Type B pancreatic cell (in vitro differentiated cells): ENCODE measurements at regions not wholly inside any gene's neighbourhood (a gene's known extent, or its start where the extent isn't known, plus 50 kb on each side); places are given as distances from the start of the nearest gene placed in this dataset.

Experiments
- DNase-seq: peaks from one replicate; pipeline ENCODE4 v3.0.0; 2021; ENCODE audit warnings: mixed read lengths; ENCODE audit not compliant: unreplicated experiment; ENCODE audit errors: extremely low spot score
- H3K27ac Mint-ChIP-seq: 2 replicates; pipeline ENCODE4 v1.8.0; 2021; ENCODE audit warnings: mild to moderate bottlenecking, mixed read lengths
- H3K27me3 Mint-ChIP-seq: 2 replicates; pipeline ENCODE4 v1.8.0; 2021; ENCODE audit warnings: mixed read lengths
- H3K36me3 Mint-ChIP-seq: 2 replicates; pipeline ENCODE4 v1.8.0; 2021; ENCODE audit warnings: mixed read lengths
- H3K4me1 Mint-ChIP-seq: one replicate; pipeline ENCODE4 v1.8.0; 2021; ENCODE audit warnings: mixed read lengths; ENCODE audit not compliant: unreplicated experiment
- H3K4me3 Mint-ChIP-seq: 2 replicates; pipeline ENCODE4 v1.8.0; 2021; ENCODE audit warnings: mild to moderate bottlenecking, mixed read lengths
- H3K9me3 Mint-ChIP-seq: 2 replicates; pipeline ENCODE4 v1.8.0; 2021; ENCODE audit warnings: mixed read lengths
- CTCF ChIP-seq: fragments of 200-600 bp; sonication (generic); conservative IDR thresholded peaks from 2 replicates; pipeline ENCODE4 v1.5.0; 2021; ENCODE audit warnings: antibody characterized with exemption, mild to moderate bottlenecking

GRCh38 chr18:6557057-6557769, 142.5 kb upstream of the L3MBTL4 start:
- Mint-ChIP-seq H3K4me1 (peaks cover 52% of the 10 kb centered on the region), H3K27ac (peak overlapping the region; percentile 67), H3K36me3 (no peaks in the 10 kb centered on the region), H3K4me3 (peak overlapping the region; percentile 69), H3K9me3 (no peaks in the 10 kb centered on the region), H3K27me3 (peaks cover 3% of the 10 kb centered on the region)
- DNase-seq: peak; percentile 76
- no peak for TF ChIP-seq CTCF

- peak overlapping the region; percentile 69 for H3K4me3 Mint-ChIP-seq
- H3K9me3 Mint-ChIP-seq: no peaks in the 10 kb centered on the region
- TF ChIP-seq CTCF: no peak
- H3K27ac Mint-ChIP-seq: peak overlapping the region; percentile 18
- peaks cover 53% of the 10 kb centered on the region for H3K4me1 Mint-ChIP-seq
- DNase-seq: no peak
- H3K36me3 Mint-ChIP-seq: no peaks in the 10 kb centered on the region
- H3K27me3 Mint-ChIP-seq: peaks cover 3% of the 10 kb centered on the region
These were observed 143.1 kb upstream of the L3MBTL4 start for GRCh38 chr18:6557770-6558248.

- Mint-ChIP-seq H3K27me3 (peaks cover 3% of the 10 kb centered on the region), H3K27ac (peak overlapping the region; percentile 20), H3K4me1 (peaks cover 45% of the 10 kb centered on the region), H3K4me3 (peak overlapping the region; percentile 75), H3K9me3 (no peaks in the 10 kb centered on the region), H3K36me3 (no peaks in the 10 kb centered on the region)
- no peak for TF ChIP-seq CTCF
- no peak for DNase-seq
These were observed 143.9 kb upstream of the L3MBTL4 start for GRCh38 chr18:6558446-6559156.

- Mint-ChIP-seq H3K27ac (peak overlapping the region; percentile 57), H3K9me3 (no peaks in the 10 kb centered on the region), H3K36me3 (no peaks in the 10 kb centered on the region), H3K27me3 (peaks cover 3% of the 10 kb centered on the region), H3K4me1 (peaks cover 48% of the 10 kb centered on the region), H3K4me3 (peak overlapping the region; percentile 78)
- TF ChIP-seq CTCF: no peak
- no peak for DNase-seq
These were observed 144.6 kb upstream of the L3MBTL4 start for GRCh38 chr18:6559296-6559695.

GRCh38 chr18:6561016-6561415, 146.3 kb upstream of the L3MBTL4 start:
- Mint-ChIP-seq H3K9me3 (peaks cover 4% of the 10 kb centered on the region), H3K4me1 (peaks cover 53% of the 10 kb centered on the region), H3K27ac (no peak overlapping the region), H3K36me3 (peaks cover 3% of the 10 kb centered on the region), H3K4me3 (no peak overlapping the region), H3K27me3 (peaks cover 3% of the 10 kb centered on the region)
- no peak for TF ChIP-seq CTCF
- no peak for DNase-seq
